Frontal cortex (tissue), 4 donors: ENCODE measurements at regions not wholly inside any gene's neighbourhood (a gene's known extent, or its start where the extent isn't known, plus 50 kb on each side); places are given as distances from the start of the nearest gene placed in this dataset. TPM values are rescaled to one million over a fixed set of nuclear protein-coding genes. Genes with fewer than 3 reads are reported as not detected.
"Not testable (repeated sequence)": the region's sequence is repeated elsewhere in the genome, so short reads cannot be mapped to it uniquely, and the experiment has no call there.

ENCODE experiments used
- DNase-seq, 2 donors: peaks; one replicate each; pipeline ENCODE4 v3.0.0; 2012; ENCODE audit warnings: low spot score in 2 of 2
- FAIRE-seq: peaks from 2 replicates; lab custom pipeline; 2012; peaks lifted over from hg19 to GRCh38; lab: Jason Lieb, UNC
- small RNA-seq: library from RNA; depleted of rRNA; stranded (forward); fragments of <200 nt; gene quantifications from one replicate; pipeline ENCODE3, GENCODE V24; 2014
- donor health status: control.
- donor health status: control.
- donor health status: control.

DNA sequence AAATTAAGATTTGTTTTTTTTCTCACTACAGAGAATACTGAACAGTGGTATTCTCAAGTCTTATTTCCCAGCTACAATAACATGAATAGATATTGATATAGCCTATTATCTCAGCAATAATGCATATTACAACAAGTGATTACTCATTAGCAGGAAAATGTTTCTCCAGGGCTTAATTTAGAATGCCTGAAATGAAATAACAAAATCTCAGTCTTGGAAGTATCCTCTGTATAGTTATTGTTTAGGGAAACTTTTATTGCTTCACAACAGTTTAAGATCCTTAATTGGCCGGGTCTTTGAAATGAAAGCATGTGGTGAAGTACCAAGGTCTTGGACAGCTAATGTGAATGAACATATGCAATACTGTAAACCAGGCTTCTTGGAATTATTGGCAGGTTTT, 79.1 kb upstream of the ZEB1 start:
- no peak for FAIRE-seq
- DNase-seq = no peak

DNA sequence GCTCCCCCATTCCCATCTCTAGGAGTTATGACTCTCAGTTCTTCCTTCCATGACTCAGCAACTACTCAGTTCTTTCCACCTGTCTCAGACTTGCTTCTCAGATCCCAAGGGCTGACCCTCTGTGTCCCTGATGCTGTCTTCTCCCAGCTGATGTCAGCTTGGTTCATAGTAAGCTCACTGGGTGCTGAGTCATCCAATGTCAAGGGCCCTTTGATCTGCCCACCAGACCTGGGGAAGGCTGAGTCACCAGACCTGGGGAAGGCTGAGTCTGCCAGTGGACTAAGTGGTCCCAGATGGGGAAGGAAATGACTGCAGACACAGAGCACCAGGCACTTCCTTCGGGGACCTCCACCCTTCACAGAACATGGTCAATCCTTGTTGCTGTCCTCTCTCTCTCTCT, 76.1 kb upstream of the ZEB1 start:
- DNase-seq (peak in 1 of 2 donors; percentile 13), FAIRE-seq (no peak)

DNA sequence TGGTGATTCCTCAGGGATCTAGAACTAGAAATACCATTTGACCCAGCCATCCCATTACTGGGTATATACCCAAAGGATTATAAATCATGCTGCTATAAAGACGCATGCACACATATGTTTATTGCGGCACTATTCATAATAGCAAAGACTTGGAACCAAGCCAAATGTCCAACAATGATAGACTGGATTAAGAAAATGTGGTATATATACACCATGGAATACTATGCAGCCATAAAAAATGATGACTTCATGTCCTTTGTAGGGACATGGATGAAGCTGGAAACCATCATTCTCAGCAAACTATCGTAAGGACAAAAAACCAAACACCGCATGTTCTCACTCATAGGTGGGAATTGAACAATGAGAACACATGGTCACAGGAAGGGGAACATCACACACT, 67.9 kb upstream of the ZEB1 start:
- not testable (repeated sequence) for DNase-seq, FAIRE-seq

DNA sequence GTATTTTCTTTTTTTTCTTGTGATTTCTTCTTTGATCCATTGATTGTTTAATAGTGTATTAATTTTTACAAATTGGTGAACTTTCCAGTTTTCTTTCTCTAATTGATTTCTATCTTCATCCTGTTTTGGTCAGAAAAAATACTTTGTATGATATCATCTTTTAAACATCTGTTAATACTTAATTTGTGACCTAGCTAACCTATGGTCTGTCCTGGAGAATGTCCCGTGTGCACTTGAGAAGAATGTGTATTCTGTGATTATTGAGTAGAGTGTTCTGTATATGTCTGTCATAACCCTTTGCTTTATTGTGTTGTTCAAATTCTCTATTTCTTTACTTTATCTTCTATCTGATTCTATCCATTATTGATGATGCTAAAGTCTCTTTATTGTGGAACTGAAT, 65.8 kb upstream of the ZEB1 start:
- DNase-seq (no peak), FAIRE-seq (no peak)

DNA sequence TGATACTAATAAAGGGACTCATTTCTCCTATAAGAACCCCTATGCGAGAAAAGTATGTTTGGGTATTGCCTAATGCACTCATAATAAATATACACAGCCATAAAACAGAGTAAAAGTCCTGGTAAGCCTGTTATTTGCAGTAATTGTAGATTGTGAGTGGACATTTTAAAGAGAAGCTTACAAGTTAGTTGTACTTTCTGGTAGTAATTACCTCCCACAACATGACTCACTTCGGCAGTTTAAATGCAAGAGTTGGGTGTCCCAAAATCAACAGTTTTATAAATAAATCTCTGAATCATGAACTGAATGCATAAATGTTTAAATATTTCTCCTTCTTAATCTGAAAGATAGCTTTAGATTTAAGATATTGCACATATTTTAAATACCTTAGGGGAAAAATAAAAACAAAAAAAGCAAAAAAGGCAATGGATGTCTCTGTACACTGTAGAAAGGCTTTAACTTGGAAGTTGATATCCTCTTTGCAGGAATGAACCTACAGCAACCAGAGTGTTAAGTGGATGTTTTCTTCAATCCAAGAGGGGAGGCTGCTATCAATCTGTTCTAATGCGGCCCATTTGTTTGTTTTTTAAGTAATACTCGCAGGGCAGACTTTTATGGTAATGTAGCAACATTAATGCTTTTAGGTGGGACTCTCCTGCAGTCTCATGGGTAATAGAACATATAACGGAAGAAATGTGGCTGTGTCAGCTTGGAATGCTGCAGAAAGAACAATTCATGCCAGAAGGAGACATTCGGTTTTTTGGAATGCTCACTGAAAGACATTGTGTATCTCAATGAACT, 57.3 kb upstream of the ZEB1 start:
- FAIRE-seq = no peak
- DNase-seq = peak in 1 of 2 donors; percentile 11

DNA sequence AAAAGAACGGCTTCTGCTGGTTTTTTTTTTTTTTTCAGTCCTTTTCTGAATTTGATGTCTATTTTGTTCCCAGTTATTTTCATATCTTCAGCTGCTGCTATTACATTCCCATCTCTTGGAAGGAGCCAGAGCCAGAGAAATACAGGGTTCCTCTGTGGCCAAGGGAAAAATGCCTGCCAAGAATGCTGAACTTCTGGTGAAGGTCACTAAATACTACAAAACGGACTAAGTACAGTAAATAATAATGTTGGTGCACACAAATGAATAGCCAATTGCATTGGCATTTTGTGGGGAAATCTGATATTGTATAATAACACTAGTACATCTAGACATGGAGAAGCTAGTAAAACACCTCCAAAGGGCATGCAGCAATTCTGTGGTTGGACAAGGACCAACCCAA, 56.3 kb upstream of the ZEB1 start:
- FAIRE-seq = no peak
- DNase-seq = no peak

DNA sequence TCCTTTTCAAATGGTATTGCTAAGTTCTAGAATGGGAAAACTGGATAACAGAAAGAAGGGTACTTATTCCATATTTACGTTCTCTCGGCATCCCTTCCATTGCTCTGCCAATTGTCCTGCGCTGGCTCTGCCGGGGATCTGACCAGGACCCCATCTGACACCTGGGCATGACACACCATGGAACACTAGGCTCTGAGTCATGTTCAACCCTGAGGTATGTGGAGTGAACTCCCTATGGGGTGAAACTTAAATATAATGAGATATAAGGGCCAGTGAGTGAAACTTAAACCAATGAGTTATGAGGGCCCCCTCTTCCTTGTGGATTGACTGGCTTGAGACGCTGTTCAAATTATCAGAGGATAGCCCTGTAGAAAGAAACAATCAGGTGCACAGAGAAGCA, 55.1 kb upstream of the ZEB1 start:
- DNase-seq = no peak
- no peak for FAIRE-seq

DNA sequence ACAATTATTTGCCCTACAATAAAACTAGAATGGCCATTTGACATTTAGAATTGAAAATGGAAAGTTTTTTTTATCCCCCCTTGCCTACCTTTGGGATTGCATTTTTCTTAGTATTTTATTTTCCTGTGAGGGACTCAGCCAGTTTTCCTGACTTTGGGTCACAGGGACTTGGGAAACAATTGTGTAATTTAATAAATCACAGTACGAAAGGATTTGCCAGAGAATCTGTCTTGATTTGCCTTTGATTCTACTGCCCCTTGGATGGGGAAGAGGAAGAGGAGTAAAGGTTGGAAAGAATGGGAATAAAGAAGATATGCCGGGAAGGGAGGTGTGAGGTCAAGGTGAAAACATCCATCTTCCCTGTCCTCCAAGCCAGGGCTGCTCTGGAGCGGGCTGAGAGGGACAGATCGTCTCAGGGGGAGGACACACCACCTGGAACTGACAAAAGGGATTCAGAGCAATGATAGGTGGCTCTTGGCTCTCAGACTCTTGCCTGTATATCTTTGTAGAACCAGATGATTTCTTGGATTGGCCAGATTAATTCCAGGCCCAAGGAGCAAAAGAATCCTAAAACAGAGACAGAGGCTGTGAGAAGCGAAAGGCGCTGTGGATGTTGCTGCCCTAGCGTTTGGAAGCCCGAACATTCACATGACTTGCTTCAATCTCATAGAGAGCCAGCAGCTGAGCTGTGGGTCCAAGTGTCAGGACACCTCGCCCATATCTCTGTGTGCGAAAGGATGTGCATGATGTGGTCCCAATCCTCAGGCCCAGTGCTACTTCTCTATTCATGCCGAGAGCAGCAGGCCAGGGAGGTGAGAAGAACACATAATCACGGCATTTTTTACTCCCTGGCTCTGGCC, 50.3 kb upstream of the ZEB1 start:
- no peak for DNase-seq
- no peak for FAIRE-seq

Small RNA genes in the stretch of these regions (small RNA-seq; reads per million reads assigned to genes)
- gene RNA5SP309 = not detected
